Tongue (tissue), 1 donor: ENCODE measurements at regions not wholly inside any gene's neighbourhood (a gene's known extent, or its start where the extent isn't known, plus 50 kb on each side); places are given as distances from the start of the nearest gene placed in this dataset.
"Not testable (repeated sequence)": the region's sequence is repeated elsewhere in the genome, so short reads cannot be mapped to it uniquely, and the experiment has no call there.

ENCODE experiments used
- DNase-seq: peaks from one replicate; pipeline ENCODE4 v3.0.0-alpha.2; 2015

DNA sequence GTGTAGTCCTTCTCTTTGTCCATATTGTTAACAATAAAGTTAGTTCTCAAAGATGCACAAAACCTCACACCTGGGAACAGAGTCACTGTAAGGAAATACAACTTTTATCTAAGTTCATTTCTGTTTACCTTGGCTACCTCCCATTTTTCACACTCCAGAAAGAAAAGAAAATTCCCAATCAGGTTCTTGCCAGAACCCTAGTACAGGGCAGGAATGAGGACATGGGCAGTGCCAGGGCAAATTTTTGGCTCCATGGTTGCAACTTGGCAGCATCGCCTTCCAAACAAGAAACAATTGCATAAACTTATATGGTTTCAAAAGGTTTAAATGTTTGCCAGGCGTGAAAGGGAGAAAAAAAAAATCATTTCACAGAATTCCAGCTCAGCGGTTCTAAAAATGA lies 296.3 kb upstream of the PRKD1 start:
- no peak for DNase-seq

GRCh38 chr14:30225176-30225575 lies 297.5 kb upstream of the PRKD1 start:
- DNase-seq: peak; percentile 53

DNA sequence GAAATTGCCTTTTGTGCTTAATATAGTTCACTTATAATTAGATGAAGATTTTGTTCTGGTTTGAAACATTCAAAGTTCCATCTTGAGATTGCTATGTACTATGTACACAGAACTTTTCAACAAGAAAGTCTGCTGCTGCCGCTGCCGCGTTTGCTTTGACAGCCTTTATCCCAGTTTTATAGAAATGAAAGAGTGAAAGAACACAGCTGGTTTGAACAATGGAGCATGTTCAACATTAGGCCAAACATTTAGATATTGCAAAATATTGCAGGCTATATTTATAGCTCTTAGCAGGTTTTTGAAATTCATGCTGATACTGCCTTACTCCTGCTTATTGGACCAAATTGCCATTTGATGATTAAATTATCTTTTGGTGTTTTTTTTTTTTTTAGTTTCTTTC lies 299.8 kb upstream of the PRKD1 start:
- DNase-seq: peak; percentile 49

DNA sequence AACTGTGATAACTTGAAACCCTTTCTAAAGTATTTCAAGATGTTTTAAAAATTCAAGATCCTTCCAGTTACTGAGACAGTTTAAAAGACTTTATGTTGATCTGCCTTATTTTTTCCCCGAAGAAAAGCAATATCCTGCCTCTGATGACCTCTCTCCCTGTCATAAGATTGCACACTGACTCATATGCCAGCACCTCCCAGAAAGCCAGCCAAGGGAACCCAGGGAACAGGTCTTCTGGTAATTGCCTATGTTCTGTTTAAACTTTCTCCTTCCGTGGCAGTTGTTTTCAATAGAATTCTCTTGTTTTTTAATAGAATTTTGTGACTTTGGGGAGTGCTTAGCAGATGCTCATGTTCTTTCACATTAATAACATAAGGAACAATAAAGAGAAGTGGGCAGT lies 300.2 kb upstream of the PRKD1 start:
- DNase-seq: no peak

DNA sequence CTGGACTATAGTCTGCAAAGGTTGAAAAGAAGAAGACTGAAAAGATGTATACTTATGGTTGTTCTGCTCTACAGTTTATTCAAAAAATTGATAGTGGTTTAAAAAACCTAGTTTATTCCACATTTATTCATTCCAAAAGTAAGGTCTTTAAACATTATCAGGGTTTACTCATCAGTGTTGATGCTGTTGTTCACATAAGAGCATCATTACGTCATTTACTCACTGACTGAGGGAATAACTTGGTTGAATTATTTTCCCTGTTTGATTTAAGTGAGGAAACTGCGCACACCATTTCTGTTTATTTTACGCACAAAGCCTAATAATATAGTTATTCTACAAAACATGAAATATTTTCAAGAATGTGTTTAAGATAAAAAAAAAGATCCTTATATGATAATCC lies 303.1 kb upstream of the PRKD1 start:
- no peak for DNase-seq

DNA sequence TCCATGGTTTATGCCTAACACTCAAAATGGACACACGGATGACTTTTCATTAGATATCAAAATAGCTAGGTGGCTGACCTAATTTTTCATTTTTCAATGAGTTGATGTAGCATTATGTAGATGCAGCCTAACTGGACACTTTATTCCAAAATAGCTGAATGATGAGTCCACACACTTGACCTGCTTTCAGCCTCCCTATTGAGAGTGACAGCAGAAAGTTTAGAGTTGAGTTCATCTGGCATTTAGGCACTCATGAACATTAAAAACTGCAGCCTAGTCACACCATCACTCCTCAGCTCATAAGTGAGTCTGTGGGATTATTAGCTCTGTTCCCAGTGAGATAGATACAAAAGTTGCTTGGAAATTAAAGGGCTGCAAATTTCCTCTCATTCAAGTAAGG lies 307.3 kb upstream of the PRKD1 start:
- DNase-seq: no peak

GRCh38 chr14:30235485-30235884 lies 307.8 kb upstream of the PRKD1 start:
- no peak for DNase-seq

DNA sequence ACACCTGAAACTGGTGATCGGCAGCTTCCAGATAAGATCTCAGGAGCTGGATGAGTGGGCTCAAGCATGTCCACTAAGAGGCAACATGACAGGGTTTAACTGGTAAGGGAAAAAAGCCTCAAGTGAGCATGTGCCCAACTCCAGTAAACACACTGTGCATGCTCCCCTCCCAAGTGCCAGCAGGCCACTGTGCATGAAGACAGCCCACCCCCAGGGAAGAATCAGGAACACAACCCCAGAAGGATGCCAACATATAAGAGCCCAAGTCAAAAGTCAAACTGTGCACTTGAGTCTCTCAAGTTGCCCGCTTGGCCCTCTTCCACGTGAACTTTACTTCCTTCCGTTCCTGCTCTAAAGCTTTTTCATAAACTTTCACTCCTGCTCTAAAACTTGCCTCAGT lies 311.3 kb upstream of the PRKD1 start:
- DNase-seq: no peak

DNA sequence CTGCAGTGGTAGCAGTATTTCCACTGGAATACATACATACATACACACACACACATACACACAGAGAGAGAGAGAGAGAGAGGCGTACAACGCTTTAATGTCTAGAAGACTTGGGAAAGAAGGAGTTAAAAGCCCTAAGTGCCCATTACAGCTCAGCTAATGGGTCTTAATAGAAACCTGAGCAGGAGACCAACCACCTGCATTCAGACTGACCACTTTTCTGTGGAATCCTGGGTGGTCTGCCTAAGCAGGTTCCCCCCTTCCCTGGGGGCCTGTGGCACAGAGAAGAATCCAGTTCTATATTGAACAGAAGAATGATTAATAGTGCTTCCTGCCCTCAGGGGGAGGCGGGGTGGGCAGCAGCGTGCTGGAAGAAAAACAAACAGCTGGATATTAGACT lies 312.4 kb upstream of the PRKD1 start:
- no peak for DNase-seq

- no peak for DNase-seq
Measured at GRCh38 chr14:30240685-30241084, 313.0 kb upstream of the PRKD1 start.

- no peak for DNase-seq
Measured at GRCh38 chr14:30242744-30243143, 315.1 kb upstream of the PRKD1 start.

DNA sequence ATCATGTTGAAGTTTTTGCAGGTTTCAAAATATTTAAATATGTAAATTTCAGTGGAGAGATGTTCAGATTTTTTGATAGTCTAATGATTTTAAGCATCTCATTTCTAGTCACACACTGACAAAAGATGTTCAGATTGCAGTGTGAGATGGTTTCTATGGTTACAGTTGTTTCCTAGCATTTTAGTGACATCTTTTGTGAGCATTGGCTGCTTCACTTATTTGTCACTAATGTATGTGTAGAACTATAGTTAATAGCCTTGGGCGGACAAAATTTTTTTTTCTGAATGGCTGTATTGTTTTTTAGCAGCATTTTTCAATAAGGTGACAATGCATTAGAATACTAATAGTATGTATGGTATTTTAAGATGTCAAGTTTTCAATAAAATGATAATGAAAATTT lies 315.6 kb upstream of the PRKD1 start:
- DNase-seq: no peak

DNA sequence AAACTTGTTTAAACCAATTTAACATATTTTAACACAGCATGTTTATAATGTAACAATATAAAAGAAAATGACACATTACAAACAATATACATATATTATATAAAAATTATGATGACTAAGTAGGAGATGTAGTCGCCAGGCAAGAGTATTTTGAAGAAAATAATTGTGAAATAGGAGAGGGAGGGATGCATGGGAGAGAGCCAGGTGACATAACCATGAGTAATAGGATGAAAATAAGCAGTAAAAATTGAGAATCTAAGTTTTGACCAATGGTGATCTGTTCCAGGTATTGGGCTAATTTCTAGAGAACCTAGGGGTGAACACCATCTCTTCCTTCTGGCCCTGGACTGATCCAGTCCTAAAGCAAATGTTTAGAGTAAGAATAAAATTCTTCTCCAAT lies 315.2 kb upstream of the G2E3 start:
- no peak for DNase-seq

DNA sequence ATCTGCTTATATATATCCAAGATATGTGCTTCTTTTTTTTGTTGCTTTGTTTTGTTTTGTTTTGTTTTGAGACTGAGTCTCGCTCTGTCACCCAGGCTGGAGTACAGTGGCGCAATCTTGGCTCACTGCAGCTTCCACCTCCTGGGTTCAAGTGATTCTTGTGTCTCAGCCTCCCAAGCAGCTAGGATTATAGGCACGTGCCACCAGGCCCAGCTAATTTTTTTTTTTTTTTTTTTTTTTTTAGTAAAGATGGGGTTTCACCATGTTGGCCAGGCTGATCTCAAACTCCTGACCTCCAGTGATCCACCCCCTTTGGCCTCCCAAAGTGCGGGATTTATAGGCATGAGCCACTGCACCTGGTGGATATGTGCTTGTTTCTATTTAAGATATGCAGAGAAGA lies 314.6 kb upstream of the G2E3 start:
- not testable (repeated sequence) for DNase-seq

- no peak for DNase-seq
Measured at GRCh38 chr14:30251017-30251416, 307.9 kb upstream of the G2E3 start.

GRCh38 chr14:30251557-30252100 lies 307.3 kb upstream of the G2E3 start:
- DNase-seq: no peak

GRCh38 chr14:30252151-30252550 lies 306.8 kb upstream of the G2E3 start:
- no peak for DNase-seq

DNA sequence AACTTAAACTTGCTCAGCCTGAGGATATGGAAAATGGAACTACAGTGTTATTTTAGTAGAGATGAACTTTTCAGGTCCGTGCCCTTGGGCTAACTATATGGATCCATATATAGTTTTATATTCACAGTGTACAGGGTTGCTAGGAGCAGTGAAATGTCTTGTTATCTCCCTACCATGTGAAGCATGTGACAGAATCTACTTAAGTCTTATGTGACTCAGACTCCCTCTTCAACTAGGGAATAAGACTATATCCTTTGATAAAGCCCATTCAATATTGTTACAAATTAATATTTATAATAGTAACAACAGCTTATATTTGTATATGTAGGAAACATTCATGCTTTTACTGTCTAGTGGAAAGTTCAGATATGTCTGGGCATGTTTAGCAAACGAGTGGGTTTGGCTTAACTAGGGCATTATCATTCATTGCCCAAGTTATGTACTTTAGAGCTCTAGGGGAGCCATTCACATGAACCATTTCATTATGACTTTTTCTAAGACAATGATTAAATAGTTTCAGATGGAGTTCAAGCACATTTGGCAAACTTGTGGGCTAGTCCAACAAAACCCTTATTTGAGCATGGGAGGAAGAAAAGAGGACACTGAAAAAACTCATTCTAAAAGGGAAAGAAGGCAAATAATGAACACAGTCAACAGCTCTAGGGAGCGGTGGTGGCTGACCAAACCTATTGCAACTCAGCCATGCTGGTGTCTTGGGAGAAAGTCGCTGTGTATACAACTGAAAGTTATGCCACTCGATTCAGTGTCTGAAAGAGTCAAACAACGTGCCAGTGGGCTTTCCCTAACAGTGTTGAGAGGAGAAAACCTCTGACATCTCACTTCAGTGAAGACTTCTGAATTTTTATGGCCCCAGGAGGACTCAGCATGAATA lies 305.9 kb upstream of the G2E3 start:
- no peak for DNase-seq

GRCh38 chr14:30256627-30257026 lies 302.3 kb upstream of the G2E3 start:
- DNase-seq: no peak

- no peak for DNase-seq
Measured at GRCh38 chr14:30257946-30258661, 300.9 kb upstream of the G2E3 start.

- DNase-seq: no peak
Measured at GRCh38 chr14:30260833-30261607, 297.9 kb upstream of the G2E3 start.

GRCh38 chr14:30264161-30264560 lies 294.8 kb upstream of the G2E3 start:
- no peak for DNase-seq

DNA sequence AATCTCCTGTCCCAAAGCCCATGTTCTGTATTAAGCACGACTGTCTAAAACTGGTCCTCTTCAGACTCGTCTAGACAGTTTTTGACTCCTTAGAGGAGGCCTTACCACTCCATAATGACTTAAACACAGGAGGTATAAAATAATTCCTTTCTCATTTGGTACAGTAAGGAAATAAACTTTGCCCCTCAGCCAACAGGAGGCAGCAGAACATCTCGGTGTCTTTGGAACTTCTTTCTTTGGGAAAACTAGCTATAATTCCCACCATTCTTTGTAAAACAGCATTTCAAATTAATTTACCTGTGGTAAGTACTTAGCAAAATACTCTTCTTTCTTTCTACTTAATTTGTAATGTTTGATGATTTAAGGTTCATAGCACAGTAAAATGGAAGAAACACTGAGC lies 292.7 kb upstream of the G2E3 start:
- no peak for DNase-seq
